ENCODE measurements at regions not wholly inside any gene's neighbourhood (a gene's known extent, or its start where the extent isn't known, plus 50 kb on each side); places are given as distances from the start of the nearest gene placed in this dataset.

DNA sequence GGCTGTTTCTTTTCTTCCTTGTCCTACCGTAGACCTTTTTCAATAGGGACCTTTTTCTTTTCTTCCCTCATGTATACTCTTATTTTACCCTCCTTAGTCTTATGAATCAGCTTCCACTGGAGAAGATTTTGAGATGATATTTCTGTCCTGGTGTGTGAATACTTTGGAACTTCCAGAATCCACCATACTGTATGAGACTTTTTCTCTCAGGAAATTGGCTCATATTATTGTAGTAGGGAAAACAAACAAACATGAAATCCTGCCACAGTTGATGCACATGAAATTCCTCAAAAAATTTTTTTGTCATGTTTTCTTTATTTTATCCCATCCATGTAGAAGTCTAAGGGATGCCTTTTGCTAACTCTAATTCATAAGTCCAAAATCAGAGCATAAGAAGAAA, 289.3 kb upstream of the PLSCR5 start:
- in situ Hi-C loops (cut with HindIII; ENCODE audit: low sequenced_read_pairs), result no loop called here
- TF ChIP-seq, protein P1, sequence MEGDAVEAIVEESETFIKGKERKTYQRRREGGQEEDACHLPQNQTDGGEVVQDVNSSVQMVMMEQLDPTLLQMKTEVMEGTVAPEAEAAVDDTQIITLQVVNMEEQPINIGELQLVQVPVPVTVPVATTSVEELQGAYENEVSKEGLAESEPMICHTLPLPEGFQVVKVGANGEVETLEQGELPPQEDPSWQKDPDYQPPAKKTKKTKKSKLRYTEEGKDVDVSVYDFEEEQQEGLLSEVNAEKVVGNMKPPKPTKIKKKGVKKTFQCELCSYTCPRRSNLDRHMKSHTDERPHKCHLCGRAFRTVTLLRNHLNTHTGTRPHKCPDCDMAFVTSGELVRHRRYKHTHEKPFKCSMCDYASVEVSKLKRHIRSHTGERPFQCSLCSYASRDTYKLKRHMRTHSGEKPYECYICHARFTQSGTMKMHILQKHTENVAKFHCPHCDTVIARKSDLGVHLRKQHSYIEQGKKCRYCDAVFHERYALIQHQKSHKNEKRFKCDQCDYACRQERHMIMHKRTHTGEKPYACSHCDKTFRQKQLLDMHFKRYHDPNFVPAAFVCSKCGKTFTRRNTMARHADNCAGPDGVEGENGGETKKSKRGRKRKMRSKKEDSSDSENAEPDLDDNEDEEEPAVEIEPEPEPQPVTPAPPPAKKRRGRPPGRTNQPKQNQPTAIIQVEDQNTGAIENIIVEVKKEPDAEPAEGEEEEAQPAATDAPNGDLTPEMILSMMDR (IDR thresholded peaks at IDR 0.05; ENCODE audit: low read depth, low read length, missing control alignments), result no peak
- DNase-seq (ENCODE audit: low read depth), result no peak
- H3K4me3 ChIP-seq (ENCODE audit: low read depth, low read length), result no peak overlapping the region

DNA sequence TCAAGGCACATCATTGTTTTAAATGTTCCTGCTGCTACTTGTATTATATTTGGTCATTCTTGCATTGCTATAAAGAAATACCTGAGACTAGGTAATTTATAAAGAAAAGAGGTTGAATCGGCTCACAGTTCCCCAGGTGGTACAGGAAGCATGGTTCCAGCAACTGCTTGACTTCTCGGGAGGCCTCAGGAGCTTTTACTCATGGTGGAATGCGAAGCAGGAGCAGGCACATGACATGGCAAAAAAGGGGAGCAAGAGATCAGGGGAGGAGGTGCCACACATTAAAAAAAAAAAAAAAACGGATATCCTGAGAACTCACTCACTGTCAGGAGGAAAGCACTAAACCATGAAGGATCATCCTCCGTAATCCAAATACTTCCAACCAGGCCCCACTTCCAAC, 286.9 kb upstream of the PLSCR5 start:
- TF ChIP-seq, protein P1 (IDR thresholded peaks at IDR 0.05; ENCODE audit: low read depth, low read length, missing control alignments), result no peak
- in situ Hi-C loops (cut with HindIII; ENCODE audit: low sequenced_read_pairs), result no loop called here
- no peak overlapping the region for H3K4me3 ChIP-seq (ENCODE audit: low read depth, low read length)
- DNase-seq (ENCODE audit: low read depth), result no peak

DNA sequence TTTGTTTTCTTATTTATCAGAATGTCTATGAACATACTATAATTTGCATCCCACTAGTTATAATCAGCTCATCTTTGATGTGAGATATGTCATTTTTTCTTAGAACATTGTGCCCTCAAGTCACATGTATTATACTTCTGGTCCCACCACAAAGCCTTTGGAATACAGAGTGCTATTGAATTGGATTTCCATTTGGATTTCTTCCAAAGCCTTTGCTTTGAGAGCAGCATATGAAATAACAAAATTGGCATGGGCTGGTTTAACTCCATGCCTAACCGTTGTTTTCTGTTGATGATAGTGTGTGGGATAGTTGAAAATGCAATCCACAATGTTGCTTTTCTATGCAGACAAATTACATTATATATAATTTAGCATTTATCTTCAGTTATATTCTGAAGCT, 284.5 kb upstream of the PLSCR5 start:
- H3K4me3 ChIP-seq (ENCODE audit: low read depth, low read length), result no peak overlapping the region
- TF ChIP-seq, protein P1 (IDR thresholded peaks at IDR 0.05; ENCODE audit: low read depth, low read length, missing control alignments), result no peak
- in situ Hi-C loops (cut with HindIII; ENCODE audit: low sequenced_read_pairs), result no loop called here
- DNase-seq (ENCODE audit: low read depth), result no peak

DNA sequence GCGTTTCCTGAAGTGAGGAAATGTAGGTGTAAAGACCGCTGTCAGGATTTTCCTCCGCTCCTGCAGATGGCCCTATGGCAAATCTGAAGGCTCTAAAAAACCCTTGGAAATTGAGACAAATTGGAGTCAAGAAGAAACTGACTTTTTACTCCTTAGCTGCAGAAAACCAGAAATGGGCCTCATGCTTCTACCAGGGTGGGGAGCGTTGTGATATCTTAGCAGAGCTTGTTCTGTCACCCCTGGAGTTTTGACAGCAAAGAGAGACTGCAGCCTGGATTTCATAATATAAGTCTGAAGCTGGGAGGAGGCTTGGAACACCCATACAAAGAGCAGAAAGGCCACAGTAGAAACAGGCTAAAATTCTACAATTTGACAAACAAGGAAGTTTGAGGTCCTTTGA, 283.0 kb upstream of the PLSCR5 start:
- in situ Hi-C loops (cut with HindIII; ENCODE audit: low sequenced_read_pairs), result no loop called here
- TF ChIP-seq, protein P1 (IDR thresholded peaks at IDR 0.05; ENCODE audit: low read depth, low read length, missing control alignments), result no peak
- no peak overlapping the region for H3K4me3 ChIP-seq (ENCODE audit: low read depth, low read length)
- no peak for DNase-seq (ENCODE audit: low read depth)

DNA sequence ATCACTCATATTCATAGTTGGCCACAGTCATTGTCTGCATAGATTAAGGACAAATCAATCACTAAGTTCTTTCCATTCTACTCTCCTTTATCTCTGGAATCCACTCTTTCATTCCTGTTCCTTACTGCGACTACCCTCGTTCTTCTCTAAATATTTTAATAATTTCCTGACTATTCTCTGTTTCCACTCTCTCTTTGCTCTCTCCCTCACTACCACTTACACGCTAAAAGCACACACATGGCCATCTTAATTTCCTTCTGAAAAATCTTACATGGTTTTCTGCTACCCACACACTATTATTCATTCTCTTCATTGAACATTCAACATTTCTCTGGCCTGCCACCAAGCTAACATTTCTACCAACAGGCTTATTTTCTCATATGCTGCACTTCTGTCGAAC, 279.6 kb upstream of the PLSCR5 start:
- H3K4me3 ChIP-seq (ENCODE audit: low read depth, low read length), result no peak overlapping the region
- in situ Hi-C loops (cut with HindIII; ENCODE audit: low sequenced_read_pairs), result no loop called here
- TF ChIP-seq, protein P1 (IDR thresholded peaks at IDR 0.05; ENCODE audit: low read depth, low read length, missing control alignments), result no peak
- no peak for DNase-seq (ENCODE audit: low read depth)

DNA sequence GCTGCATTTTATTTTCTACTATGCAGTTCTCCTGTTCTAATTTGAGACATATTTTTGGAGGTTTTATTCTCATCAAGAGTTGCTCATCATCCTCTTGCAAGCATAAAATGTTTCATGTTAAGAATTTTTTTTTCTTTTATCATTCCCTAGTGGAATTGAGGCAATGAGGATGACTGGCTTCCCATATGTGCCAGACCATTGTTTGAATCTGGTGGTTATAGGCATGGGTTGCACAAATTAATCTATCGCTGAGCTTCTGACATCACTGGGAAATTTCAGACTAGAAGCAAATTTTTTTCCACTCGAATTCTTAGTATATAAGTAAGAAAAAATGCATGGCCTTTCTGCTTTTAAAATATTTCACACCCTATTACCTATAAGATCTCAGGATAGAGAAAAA, 279.1 kb upstream of the PLSCR5 start:
- TF ChIP-seq, protein P1 (IDR thresholded peaks at IDR 0.05; ENCODE audit: low read depth, low read length, missing control alignments), result no peak
- DNase-seq (ENCODE audit: low read depth), result no peak
- no peak overlapping the region for H3K4me3 ChIP-seq (ENCODE audit: low read depth, low read length)
- in situ Hi-C loops (cut with HindIII; ENCODE audit: low sequenced_read_pairs), result no loop called here

DNA sequence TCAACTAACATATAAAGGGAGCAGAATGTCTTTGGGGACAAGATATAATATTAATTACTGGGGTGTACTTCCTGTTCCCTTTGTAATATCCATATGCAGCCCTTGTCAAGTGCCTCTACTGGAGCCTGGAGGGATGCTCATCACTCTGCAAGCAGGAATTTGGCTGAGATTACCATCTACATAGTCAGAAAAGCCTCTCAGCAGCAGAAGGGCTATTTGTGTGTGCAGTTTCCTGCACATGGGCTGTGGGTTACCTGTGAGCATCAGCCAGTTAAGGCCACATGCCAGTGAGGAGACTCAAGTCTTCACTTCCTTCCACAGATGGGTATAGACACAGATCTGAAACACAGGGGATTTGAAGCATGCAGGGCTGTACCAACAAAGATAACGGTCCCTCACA, 278.1 kb upstream of the PLSCR5 start:
- no peak for DNase-seq (ENCODE audit: low read depth)
- no peak overlapping the region for H3K4me3 ChIP-seq (ENCODE audit: low read depth, low read length)
- TF ChIP-seq, protein P1 (IDR thresholded peaks at IDR 0.05; ENCODE audit: low read depth, low read length, missing control alignments), result no peak
- in situ Hi-C loops (cut with HindIII; ENCODE audit: low sequenced_read_pairs), result no loop called here
